Activated CD8-positive, alpha-beta T cell treated with anti-CD3 and anti-CD28 coated beads for 36 hours (primary cell): ENCODE measurements at regions not wholly inside any gene's neighbourhood (a gene's known extent, or its start where the extent isn't known, plus 50 kb on each side); places are given as distances from the start of the nearest gene placed in this dataset.
"Not testable (repeated sequence)": the region's sequence is repeated elsewhere in the genome, so short reads cannot be mapped to it uniquely, and the experiment has no call there.

ENCODE experiments used
- ATAC-seq: fragments of 200-7000 bp; cut with Tn5 transposase; one replicate; pipeline ENCODE4 v1.10.0; 2021; ENCODE audit warnings: mild to moderate bottlenecking, moderate library complexity
- CTCF ChIA-PET: fragments of 350-600 bp; sonication (Branson Sonifier 250); formaldehyde crosslinking; loops from one replicate; lab custom pipeline; 2021; ENCODE audit warnings: antibody characterized with exemption; lab: Charles Lee
- POLR2A ChIA-PET: fragments of 350-600 bp; sonication (Branson Sonifier 250); formaldehyde crosslinking; loops from one replicate; lab custom pipeline; 2021; ENCODE audit warnings: antibody characterized with exemption; lab: Charles Lee
- DNase-seq: peaks from one replicate; pipeline ENCODE4 v3.0.0-alpha.2; 2020
- H3K27ac Mint-ChIP-seq: one replicate; pipeline ENCODE4 v1.8.0; 2021; ENCODE audit warnings: mild to moderate bottlenecking, mixed read lengths
- H3K27me3 Mint-ChIP-seq: one replicate; pipeline ENCODE4 v1.8.0; 2021; ENCODE audit warnings: mixed read lengths
- H3K36me3 Mint-ChIP-seq: one replicate; pipeline ENCODE4 v1.8.0; 2021; ENCODE audit warnings: low read depth, mixed read lengths
- H3K4me1 Mint-ChIP-seq: one replicate; pipeline ENCODE4 v1.8.0; 2021; ENCODE audit warnings: low read depth, mixed read lengths
- H3K4me3 Mint-ChIP-seq: one replicate; pipeline ENCODE4 v1.8.0; 2021; ENCODE audit warnings: mild to moderate bottlenecking, moderate library complexity, mixed read lengths
- H3K9me3 Mint-ChIP-seq: one replicate; pipeline ENCODE4 v1.8.0; 2021; ENCODE audit warnings: mixed read lengths
- CTCF ChIP-seq: fragments of 200-600 bp; IDR thresholded peaks from one replicate; pipeline ENCODE4 v1.8.0; 2022; ENCODE audit warnings: antibody characterized with exemption, mild to moderate bottlenecking
- intact Hi-C: fragments of 100-400 bp; cut with micrococcal nuclease; formaldehyde crosslinking; loops from one replicate; pipeline ENCODE4 v1.10.0; 2022

DNA sequence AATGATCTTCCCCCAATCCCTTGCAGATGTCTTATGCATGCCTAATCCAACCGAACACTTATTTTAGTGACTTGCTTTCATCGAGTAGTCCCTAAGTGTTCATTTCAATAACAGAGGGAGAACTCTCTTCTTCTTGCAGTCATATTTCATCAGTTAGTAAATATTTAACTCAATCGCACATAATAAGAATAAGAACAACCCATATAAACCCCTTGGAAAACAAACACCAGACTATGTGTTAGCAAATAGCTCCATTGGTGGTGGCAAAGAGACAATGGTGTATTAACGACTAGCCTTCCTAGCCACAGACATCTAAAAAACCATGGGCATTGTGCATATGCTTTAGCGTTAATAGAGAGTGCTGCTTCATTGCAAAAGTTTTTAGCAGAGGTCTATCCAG lies 725.8 kb downstream of the BCL11A start:
- ChIA-PET CTCF (no interaction called here), POLR2A (no interaction called here)
- Mint-ChIP-seq H3K4me1 (no peaks in the 10 kb centered on the region), H3K36me3 (no peaks in the 10 kb centered on the region), H3K27ac (no peak overlapping the region), H3K27me3 (no peaks in the 10 kb centered on the region), H3K4me3 (no peak overlapping the region), H3K9me3 (peaks cover 2% of the 10 kb centered on the region)
- intact Hi-C loops = no loop called here
- ATAC-seq (no peak), DNase-seq (no peak)
- TF ChIP-seq CTCF = no peak

DNA sequence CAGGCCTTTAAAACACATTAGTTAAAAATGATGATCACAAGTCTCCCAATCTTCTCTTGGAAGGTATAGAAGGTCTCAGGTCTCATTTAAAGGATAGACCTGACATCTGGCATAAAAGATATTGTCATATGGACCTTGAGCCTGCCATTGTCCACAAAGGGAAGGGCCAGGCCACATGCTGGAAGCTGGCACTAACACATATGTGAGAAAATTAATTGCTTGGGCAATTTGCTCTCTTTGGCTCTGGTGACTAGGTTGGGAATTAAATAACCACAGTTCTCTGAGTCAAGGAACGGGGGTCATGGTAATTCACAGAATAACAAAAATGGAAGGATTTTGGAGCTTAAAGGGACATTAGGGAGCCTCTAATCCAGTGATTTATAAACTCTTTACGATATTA lies 727.3 kb downstream of the BCL11A start:
- Mint-ChIP-seq H3K27me3 (no peaks in the 10 kb centered on the region), H3K27ac (no peak overlapping the region), H3K4me3 (no peak overlapping the region), H3K36me3 (no peaks in the 10 kb centered on the region), H3K4me1 (no peaks in the 10 kb centered on the region), H3K9me3 (no peaks in the 10 kb centered on the region)
- TF ChIP-seq CTCF = no peak
- intact Hi-C loops = no loop called here
- CTCF ChIA-PET = no interaction called here
- DNase-seq (no peak), ATAC-seq (no peak)
- POLR2A ChIA-PET = no interaction called here

DNA sequence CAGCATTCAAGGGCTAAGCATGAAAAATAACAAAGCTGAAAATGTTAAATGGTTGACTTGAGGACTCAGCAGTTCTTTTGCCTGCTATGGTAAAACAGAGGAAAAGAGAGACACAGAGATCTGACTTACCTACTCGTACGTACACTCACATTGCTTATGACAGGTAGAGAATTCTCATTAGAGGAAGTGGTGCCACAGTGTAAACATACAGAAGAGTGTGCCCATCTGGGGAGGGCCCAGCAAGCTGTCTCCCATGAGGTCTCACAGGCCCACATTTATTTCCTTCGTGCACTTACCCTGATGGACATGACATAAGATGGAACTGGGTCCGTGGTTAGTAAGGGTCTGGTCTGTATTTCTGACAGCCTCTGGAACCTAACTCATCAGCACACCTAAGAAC lies 729.1 kb downstream of the BCL11A start:
- H3K36me3 Mint-ChIP-seq = no peaks in the 10 kb centered on the region
- ChIA-PET POLR2A (no interaction called here), CTCF (no interaction called here)
- intact Hi-C loops = no loop called here
- no peaks in the 10 kb centered on the region for H3K9me3 Mint-ChIP-seq
- DNase-seq (no peak), ATAC-seq (no peak)
- no peaks in the 10 kb centered on the region for H3K27me3 Mint-ChIP-seq
- H3K4me3 Mint-ChIP-seq = no peak overlapping the region
- no peaks in the 10 kb centered on the region for H3K4me1 Mint-ChIP-seq
- H3K27ac Mint-ChIP-seq = no peak overlapping the region
- no peak for TF ChIP-seq CTCF

- TF ChIP-seq CTCF = no peak
- DNase-seq = no peak
- no peaks in the 10 kb centered on the region for H3K36me3 Mint-ChIP-seq
- intact Hi-C loops = no loop called here
- no peaks in the 10 kb centered on the region for H3K4me1 Mint-ChIP-seq
- H3K9me3 Mint-ChIP-seq = no peaks in the 10 kb centered on the region
- POLR2A ChIA-PET = no interaction called here
- H3K4me3 Mint-ChIP-seq = no peak overlapping the region
- ATAC-seq = no peak
- H3K27me3 Mint-ChIP-seq = no peaks in the 10 kb centered on the region
- no peak overlapping the region for H3K27ac Mint-ChIP-seq
- CTCF ChIA-PET = no interaction called here
Observed at GRCh38 chr2:59816075-59816474, 737.4 kb downstream of the BCL11A start.

DNA sequence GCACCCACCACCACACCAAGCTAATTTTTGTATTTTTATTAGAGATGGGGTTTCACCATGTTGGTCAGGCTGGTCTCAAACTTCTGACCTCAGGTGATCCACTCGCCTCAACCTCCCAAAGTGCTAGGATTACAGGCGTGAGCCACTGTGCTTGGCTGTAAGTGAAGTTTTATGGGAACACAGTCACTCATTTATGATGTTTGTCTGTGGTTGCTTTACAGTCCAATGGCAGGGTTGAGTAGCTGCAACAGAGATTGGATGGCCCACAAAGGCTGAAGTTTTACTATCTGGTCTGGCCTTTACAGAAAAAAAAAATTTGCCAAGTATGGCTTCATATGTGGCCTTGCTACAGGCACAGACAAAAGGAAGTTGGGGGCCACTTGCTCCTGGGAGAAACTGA lies 743.2 kb downstream of the BCL11A start:
- intact Hi-C loops, H3K27me3 Mint-ChIP-seq, H3K9me3 Mint-ChIP-seq, CTCF ChIA-PET, H3K36me3 Mint-ChIP-seq, H3K4me3 Mint-ChIP-seq, H3K4me1 Mint-ChIP-seq, DNase-seq, ATAC-seq, POLR2A ChIA-PET, H3K27ac Mint-ChIP-seq: not testable (repeated sequence)

GRCh38 chr2:59806486-59806885 lies 747.0 kb downstream of the BCL11A start:
- H3K9me3 Mint-ChIP-seq = no peaks in the 10 kb centered on the region
- H3K27me3 Mint-ChIP-seq = no peaks in the 10 kb centered on the region
- POLR2A ChIA-PET = no interaction called here
- H3K27ac Mint-ChIP-seq = no peak overlapping the region
- ATAC-seq = no peak
- H3K4me1 Mint-ChIP-seq = no peaks in the 10 kb centered on the region
- no peaks in the 10 kb centered on the region for H3K36me3 Mint-ChIP-seq
- H3K4me3 Mint-ChIP-seq = no peak overlapping the region
- TF ChIP-seq CTCF = no peak
- DNase-seq = no peak
- CTCF ChIA-PET = no interaction called here
- intact Hi-C loops = no loop called here
